ENCODE measurements at regions not wholly inside any gene's neighbourhood (a gene's known extent, or its start where the extent isn't known, plus 50 kb on each side); places are given as distances from the start of the nearest gene placed in this dataset.

DNA sequence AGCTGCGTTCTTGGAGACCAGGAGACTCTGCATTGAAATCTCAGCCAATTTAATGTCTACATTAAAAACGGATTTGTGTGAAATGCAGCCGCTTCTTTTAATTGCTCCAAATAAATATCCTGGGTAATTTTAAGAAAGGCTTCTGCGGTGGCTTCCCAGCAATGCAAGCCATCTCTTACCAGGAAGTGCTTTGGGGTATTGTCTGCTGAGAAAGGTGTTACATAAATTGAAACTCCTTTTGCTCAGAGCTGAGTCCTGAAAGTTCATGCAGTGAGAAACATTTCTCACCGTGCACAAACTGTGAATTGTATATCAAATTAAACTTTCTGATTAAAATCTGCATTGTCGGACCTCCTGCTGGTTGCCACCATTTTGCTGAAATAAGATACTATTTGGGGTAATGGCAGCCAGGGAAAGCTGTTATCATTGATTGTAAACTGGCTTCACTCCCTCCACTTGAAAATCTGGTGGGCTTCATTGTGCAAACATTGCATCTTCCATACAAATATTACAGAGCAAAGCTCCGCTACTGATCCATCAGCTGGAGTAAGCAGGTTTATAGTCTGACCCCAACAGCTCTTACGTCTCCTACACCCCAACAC is 59.5 kb downstream of the ZIC5 start:
- DNase-seq = no peak

DNA sequence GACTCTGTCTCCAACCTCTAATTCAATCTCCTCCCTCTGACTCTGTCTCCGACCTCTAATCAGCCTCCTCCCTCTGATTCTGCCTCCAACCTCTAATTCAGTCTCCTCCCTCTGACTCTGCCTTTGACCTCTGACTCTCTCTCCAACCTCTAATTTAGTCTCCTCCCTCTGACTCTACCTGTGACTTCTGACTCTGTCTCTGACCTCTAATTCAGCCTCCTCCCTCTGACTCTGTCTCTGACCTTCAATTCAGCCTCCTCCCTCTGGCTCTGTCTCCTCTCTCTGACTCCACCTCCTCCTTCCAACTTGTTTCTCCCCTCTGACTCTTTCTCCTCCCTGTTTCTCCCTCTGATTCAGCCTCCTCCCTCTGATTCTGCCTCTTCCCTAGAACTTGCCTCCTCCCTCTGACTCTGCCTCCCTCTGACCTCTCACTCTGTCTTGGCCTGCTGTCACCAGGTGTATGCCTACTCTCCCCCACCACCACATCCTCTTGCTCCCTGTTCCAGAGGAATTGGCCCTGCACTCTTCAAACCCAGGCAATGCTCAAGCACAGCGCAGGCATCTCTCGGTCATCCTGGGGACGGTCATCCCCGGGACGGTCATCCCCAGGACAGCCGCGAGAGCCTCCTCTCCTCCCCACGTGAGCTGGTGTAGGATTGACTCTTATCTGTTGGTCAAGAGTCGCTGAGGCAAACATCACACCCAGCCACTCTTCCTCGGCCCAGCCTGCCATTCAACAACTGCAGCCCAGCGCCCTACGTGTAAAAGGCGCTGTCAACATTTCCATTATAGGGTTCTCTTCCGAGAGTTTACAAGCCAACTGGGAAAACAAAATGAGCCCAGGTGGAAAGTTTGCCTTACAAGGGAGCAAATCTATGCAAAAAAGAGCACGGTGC is 60.2 kb downstream of the ZIC5 start:
- DNase-seq = no peak

DNA sequence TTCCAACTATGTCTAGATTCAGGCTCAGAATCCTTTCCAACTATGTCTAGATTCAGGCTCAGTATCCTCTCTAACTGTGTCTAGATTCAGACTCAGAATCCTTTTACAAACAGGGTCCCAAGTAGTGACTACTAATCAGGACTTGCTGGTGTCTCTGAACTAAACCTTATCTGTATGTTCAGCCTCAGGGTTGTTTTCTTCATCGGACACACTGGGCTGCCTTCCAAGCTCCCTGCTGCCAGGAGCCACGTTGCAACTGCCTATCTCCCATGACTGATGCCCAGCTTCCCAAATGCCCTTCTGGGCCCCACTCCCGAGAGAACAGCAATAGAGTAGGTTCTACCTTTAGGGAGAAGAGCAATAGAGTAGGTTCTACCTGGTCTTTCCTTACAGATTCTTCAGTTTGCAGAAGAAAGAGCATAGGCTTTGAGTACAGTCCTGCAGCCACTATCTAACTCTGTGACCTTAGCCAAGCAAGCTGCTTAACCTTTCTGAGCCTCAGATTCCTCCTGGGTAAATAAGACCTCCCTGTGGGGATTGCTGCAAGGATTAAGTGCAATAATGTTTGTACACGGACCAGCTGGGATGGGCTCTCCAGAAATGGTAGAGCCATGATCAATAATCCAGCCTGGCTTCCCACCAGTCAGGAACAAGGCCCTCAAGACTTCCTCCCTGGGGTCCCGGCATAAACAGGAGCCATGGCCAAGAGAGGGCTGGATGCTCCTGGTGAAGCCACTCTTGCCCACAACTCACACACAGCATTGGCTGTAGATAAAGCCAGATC is 61.5 kb downstream of the ZIC5 start:
- DNase-seq = no peak

DNA sequence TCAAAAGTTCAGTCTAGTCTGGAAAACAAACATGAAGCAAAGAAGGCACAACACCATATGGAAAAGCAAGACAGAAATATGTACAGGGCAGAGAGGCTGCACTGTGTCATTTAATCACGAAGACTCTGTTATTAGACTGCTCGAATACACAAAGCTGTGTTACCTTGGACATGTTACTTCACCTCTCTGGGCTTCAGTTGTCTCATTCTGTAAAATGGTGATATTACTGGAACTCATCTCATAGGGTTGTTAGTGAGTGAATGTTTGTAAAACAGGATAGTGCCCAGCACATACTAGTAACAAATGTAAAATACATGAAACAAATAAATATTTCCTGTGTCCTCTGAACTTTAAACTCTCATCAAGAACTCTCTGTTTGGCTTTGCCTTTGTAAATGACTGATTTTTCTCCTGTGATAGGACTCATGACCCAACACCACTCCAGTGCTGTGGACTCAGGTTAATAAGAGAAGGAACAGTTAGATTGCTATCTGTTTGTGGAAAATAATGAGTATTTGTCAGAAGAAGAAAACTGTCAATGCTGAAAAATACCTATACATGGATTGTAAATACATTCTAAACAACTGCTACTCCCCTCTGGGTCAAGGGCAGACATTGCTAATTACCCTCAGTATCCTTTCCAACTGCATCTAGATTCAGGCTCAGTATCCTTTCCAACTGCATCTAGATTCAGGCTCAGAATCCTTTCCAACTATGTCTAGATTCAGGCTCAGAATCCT is 62.3 kb downstream of the ZIC5 start:
- no peak for DNase-seq

DNA sequence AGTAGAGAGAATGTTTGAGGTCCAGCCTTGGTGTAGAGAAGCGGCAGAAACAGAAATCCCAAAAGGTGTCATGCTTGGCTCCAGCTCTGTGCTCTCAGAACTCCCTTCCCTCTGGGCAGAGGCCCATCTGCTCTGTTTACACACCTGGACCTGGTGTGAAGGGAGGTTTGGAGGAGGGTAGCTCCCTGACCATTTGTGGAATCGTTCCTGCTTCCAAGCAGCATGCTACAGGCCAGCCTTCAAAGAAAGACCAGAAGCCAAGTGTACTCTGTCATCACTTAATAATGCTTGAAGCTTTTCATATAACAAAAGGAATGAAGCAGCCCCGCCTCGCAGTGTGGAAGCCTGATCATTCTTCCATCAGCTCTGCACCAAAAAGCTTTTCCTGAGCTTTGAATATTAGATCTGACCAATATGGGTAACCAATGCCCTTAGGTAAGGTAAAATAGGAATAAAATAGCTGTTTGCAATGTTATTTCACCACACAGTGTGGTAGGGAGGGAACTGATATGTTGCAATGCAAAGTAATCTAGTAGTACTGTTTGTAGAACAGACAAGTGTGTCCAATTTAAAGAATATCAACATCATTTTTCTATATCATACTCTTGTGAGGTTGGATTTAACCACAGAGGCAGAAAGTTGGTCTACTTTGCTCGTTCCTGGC is 63.3 kb downstream of the ZIC5 start:
- DNase-seq = peak; percentile 95

DNA sequence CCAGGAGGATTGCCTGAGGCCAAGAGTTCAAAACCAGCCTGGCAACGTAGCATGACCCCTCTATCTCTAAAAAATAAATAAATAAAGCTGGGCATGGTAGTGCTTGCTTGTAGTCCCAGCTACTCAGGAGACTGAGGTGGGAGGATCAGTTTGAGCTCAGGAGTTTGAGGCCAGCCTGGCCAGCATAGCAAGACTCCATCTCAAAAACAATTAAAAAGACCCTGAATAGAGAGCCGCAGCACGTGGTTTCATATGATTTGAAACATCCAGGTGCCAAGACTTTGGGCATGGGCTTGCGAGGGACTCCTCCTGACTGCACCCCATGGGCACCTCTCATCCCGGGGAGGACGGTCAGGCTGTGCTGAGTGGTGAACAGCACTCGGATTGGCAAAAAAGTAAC is 63.9 kb downstream of the ZIC5 start:
- no peak for DNase-seq

DNA sequence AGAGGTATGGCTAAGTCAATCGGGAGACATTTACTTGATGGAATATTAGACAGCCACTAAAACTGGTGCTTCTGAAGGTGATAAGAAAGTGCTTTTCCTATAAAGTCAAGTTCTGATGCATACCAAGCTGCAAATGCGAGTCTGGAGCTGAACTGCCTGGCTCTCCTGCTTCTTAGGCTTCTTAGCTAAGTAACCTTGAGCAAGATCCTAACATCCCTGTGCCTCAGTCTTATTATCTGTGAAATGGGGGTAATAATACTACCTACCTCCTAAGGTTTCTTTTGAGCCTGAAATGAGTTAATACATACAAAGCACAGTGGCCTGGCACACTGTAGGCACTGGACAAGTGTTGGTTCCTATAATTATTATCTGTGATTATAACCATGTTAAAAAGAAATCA is 64.5 kb downstream of the ZIC5 start:
- DNase-seq = no peak

DNA sequence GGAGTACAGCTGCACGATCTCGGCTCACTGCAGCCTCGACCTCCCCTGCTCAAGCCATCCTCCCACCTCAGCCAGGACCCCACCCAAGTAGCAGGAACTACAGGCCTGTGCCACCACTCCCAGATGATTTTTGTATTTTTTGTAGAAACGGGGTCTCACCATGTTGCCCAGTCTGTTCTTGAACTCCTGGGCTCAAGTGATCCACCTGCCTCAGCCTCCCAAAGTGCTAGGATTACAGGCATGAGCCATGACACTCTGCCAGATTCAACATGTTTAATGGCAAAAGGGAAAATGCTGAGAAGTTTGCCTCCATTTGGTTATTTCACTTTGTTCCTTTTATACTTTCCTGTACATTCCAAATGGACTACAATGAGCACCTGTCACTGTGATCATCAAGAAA is 65.8 kb downstream of the ZIC5 start:
- DNase-seq = no peak

DNA sequence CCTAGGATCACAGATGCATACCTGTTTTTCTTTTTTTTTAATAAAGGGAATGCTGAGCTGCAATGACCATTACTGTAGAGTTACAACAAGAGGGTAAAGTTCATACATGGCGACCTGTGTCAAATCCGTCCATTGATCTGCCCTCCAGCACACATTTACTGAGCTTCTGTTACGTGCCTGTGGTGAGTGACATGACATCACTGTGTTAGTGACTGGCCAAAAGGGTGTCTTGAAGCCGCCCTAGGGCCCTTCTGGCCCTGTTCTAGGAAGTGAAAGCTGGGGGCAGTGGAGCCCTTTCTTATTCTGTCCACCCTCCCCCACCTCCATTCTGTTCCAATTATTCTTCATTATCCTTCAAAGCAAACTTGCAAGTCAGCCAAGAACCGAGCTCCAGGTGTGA is 66.3 kb downstream of the ZIC5 start:
- no peak for DNase-seq

DNA sequence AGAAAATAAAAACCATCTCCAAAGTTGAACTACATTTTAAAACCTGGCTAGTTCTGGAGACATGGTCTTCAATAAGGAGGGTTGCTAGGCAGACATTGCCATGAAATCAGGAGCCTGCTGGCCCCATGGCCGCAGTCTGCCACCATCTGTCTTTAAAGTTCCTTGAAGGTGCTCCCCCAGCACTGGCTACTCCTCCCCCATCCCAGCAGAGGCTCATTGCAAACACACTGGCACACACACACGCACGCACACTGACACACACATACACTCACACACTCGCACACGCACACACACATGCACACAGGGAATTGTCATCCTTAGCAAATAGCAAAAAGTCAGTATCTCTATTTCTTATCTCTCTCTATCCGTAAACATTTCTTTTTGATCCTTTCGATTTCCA is 68.4 kb downstream of the ZIC5 start:
- no peak for DNase-seq

DNA sequence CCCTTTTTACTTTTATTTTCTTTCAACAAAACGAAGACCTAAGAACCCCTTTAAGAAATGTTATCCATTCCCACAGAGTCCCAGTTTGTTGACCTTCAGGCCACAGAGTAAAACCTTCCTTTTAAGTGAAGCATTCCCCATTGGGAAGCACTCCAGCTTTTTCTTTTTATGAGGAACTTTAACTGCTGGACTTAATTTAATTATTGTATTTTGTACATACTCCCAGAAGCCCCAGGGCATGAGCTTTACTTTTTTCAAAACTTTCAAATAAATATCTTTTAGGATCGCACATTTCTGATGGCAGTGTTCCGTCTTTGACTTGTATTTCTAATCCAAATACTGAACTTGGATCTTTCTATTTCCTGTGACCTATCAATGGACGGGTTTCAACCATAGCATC is 68.9 kb downstream of the ZIC5 start:
- no peak for DNase-seq

DNA sequence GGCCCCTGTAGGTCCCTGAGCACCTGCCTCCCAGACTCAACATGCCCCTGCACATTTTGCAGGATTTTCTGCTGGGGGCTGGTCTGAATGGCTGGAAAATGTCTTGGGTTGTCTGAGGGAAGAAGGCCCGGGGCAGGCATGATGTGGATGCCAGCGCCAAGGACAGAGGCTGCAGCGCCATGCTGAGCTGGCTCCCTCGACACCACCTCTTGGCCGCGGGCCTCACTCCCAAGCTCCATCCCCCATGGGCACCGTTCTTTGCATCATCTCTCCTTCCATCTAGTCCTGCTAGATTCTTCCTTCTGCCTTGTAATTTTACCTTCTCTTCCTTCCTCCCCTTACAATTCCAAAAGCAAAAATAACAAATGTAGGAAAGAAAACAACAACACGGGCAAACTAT is 70.6 kb downstream of the ZIC5 start:
- DNase-seq = no peak

DNA sequence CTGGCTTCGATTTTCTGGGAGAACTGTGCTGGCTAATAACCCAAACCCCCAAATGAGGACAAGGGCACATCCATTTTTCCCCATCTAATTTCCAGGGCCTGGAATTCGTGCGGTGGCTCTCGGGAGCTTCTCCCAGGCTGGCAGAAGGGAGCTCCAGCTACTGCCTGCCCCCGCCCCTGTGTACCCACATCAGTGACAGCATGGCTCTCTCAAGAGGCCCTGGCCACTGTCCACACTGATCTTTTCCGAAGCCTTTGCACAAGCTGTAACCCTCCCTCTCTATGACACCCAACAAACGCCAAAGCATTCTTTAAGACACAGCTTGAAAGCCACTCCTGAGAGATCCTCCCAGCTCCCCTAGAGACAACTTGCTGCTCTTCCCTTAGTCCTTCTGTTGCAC is 73.1 kb downstream of the ZIC5 start:
- no peak for DNase-seq

DNA sequence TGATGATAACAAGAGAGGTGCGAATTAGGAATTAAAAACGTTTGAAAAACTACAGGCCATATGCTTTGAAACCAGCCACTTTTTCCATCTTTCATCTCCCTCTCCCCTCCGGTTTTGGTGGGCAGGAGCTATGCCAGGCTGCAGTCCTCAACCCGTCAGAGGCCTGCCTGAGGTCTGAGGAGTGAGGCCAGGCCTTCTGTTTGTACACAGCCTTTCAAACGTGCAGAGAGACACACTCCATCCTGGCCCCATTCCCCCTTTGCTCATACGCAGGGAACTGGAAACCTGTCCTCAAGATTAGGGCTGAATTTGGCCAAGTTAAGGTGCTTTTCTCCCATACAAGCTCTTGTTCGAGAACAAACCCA is 74.5 kb downstream of the ZIC5 start:
- no peak for DNase-seq

DNA sequence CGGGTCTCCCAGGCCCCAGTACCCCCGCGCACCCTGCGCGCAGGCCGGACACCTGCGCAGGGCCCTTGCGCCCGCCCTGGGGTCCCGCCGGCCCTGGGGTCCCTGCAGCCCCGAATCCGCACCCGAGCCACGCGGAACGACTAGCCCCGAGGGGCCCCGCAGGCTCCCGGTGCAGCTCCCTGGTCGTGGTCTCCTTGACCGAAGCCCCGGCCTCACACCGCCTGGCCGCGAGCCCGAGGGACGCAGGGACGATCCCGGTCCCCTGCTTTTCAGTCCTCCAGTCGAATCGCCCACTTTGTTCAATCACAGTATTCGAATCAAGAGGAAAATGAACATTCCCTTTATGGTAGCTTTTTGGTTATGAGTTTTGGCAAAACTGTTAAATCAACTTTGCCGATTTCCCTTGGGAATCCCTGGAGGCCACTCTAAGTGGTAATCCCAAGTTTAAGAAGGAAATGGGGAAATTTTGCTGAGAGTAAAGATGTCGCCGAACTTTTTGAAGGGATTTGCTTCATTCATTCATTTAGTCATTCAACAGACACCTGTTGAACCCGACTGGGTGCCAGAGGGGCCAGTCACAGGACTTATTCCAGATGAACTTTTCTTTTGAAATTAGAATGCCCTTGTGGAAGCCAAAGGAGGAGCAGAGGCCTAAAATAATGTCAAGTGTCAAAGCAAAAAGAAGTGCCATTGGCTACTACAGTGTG is 75.0 kb downstream of the ZIC5 start:
- DNase-seq = no peak

DNA sequence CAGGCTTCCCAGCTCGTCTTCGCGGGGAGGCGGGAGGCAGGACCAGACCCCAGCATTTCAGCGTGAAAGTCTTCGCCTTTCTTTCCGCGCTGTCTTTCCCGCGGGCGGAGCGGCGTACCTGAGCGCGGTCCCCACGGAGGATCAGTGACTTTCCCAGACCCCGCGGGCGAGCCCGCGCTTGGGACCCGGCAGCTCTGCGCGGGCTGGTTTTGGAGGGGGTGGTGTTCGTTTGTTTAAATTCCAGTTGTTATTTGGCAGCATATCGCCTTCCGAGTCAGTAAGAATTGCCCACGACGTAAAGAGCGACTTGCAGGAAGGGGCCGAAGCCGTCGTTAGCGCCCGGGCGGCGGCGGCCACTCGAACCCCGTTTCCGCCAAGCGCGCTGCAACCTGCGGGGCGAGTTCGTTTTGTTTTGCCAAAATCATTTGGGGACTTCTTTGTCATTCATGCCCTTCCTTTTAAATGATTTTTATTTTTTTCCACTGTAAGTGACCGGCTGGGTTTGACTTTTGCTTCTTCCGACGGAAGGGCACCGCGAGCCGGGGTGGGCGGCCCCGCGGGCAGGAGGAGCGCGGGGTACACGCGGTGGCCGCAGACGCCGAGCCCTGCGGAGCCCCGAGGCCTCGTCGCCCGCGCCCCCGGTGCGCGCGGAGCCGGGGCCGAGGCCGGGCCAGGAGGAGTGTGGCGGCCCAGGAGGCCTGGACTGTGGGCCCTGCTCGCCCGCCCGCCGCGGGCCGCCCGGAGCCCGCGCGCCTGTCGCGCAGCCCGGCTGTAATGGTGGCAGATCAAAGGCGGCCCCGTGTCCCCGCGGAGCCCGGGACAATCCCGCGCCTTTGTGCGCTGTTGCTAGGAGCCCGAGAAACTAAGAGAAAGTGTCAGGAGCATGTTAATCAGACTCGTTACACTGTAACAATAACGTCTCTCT is 75.9 kb downstream of the ZIC5 start:
- no peak for DNase-seq

DNA sequence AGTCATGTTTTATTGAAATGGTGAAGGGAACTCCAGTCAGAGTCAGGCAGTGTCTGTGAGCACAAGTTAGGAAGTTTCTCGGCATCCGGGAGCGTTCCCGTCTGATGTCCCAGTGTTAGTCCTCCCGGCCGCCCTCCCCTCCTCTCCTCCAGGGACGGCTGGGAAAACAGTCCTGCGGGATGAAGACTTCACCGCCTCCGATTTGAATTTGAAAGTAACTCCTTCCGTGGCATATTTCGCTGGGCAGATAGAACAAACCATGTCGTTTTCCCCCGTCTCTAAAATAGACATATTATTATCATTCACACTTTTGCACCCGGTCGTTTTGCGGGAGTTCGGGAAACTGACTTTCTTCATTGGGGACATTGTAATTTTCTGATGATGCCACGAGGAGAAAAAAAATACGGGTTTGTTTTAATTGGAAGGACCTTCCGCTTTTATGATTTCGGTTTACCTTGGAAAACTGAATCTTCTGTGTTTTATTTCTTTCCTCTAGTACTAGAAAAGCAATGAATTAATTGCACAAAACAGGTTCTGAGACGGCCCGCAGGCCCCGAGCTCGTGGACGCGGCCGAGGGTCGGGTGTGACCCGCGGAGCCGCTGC is 76.6 kb downstream of the ZIC5 start:
- no peak for DNase-seq

DNA sequence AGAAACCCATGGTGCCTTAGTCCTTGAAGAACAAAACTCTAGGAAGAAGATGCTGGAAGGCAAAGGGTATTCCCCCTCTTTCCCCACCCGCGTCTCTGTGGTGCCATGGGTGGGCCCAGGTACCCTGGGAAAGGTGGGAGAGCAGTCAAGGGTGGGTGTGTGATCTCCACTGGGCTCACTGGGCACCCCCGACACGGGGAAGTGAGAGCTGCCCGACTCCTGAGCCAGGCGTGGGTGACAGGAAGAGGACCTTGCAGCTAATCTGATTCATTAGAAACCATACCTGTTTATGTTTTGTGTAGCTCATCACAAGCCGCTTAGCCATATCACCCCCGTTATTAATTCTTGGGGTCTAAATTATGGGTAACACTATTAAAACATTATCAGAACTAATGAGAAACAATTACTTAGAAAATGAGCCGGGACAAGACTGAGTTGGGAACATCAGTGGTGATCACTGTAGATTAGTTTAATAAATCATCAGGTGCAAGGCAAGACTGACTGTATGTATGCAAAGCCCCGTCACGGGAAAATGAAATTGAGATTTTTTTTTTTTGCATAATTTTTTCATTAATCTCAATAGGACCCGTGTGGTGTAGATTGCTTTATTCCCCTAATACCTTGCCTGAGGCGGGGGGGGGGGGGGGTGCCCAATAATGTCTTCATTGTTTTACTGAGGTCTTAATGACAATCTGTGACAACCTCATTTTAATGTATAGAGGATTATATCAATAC is 77.3 kb downstream of the ZIC5 start:
- DNase-seq = no peak

DNA sequence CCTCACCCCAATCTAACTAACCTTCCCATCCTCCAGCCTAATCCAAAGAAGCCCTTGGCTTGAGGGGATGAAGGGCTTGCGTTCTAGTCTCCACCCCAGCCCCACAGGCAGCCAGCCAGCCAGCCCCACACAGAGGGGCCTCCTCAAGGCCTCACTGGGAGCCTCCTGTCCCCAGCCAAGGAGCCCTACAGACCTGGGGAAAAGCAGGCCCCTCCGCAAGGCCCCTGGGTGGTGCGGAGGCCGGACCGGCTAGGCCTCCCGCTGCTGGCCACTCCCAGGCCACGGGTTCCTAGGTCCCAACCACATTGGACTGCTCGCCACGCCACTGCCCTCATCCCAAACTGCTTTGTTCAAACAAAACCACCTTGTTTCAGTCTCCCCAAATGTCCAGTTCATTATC is 78.0 kb downstream of the ZIC5 start:
- no peak for DNase-seq

All from SHP77 treated with DMSO at 0.1 percent for 48 hours (cell line).